GM13976 (cell line): ENCODE measurements at regions not wholly inside any gene's neighbourhood (a gene's known extent, or its start where the extent isn't known, plus 50 kb on each side); places are given as distances from the start of the nearest gene placed in this dataset.

Source experiments
- DNase-seq: peaks from one replicate; pipeline ENCODE4 v3.0.0; 2012; ENCODE audit warnings: low spot score
- CTCF ChIP-seq: IDR thresholded peaks from 2 replicates; pipeline ENCODE4 v1.5.1; 2012; ENCODE audit warnings: borderline replicate concordance, mild to moderate bottlenecking; ENCODE audit not compliant: insufficient read depth; ENCODE audit errors: extremely low read depth, missing control alignments, control extremely low read depth
- in situ Hi-C: fragments of 300-500 bp; cut with MboI; formaldehyde crosslinking; loops from one replicate; pipeline ENCODE4 v1.12.0; 2022; ENCODE audit warnings: low sequenced_read_pairs, mixed read lengths, inconsistent platforms; ENCODE audit not compliant: unreplicated experiment

GRCh38 chr13:55493297-55493696 lies 1647.4 kb upstream of the PRR20A start:
- TF ChIP-seq CTCF = no peak
- in situ Hi-C loops = no loop called here
- DNase-seq = no peak

- in situ Hi-C loops = no loop called here
- no peak for TF ChIP-seq CTCF
- no peak for DNase-seq
Observed at GRCh38 chr13:55497486-55497885, 1643.2 kb upstream of the PRR20A start.

GRCh38 chr13:55500694-55501093 lies 1640.0 kb upstream of the PRR20A start:
- no peak for DNase-seq
- TF ChIP-seq CTCF = no peak

GRCh38 chr13:55516610-55517009 lies 1624.1 kb upstream of the PRR20A start:
- in situ Hi-C loops = no loop called here

More at GRCh38 chr13:55500694-55501093, 1640.0 kb upstream of the PRR20A start:
- in situ Hi-C loops = no loop called here

DNA sequence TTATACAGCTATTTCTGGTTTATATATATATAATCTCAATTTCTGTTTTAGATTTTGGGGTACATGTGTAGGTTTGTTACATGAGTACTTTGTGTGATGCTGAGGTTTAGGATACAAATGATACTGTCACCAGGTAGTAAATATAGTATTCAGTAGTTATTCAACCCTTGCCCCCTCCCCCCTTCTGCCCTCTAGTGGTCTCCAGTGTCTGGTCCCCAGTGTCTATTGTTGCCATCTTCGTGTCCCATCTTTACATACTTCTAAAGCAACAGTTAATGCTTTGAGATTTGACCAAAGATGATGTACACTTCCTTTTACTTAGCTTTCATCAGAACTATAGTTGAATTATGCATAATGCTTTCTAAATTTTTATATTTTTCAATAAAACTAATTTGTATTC lies 1623.4 kb upstream of the PRR20A start:
- TF ChIP-seq CTCF = no peak
- DNase-seq = no peak
- in situ Hi-C loops = no loop called here

More at GRCh38 chr13:55516610-55517009, 1624.1 kb upstream of the PRR20A start:
- DNase-seq = no peak
- no peak for TF ChIP-seq CTCF

DNA sequence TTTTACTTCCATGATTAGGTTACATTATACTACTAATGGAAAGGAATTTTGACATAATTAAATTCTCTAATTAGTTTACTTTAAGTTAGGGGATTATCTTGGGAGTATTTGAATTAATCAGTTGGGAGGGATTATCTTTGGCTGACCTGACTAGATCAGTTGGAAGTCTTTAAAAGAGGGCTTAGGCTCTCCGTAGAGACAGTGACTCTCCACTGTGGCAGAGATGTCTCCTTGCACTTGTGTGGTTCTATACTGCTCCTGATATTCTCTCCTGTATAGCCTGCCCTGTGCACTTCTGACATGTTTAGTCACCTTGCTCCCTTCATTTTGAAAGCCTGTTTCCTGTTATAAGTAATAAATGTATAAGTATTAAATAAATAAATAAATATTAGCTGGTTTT lies 1612.3 kb upstream of the PRR20A start:
- in situ Hi-C loops = no loop called here
- no peak for TF ChIP-seq CTCF
- no peak for DNase-seq

DNA sequence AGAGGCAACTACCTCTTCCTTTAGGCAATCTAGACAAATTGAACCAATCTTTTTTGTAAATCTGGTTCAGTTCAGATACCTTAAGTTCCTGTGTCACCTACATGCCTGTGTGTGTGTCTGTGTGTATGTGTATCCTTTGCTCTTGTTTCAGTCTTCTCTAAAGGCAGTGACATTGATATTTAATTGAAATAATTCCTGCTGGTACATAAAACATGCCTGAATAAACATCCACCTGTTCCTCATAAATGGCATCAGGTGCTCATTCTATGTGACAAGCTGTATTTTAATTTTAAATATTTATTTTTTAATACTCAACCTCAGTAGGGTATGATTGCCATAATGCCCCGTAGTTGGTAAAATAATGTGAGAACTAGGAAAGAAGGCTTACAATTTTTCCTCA lies 1606.4 kb upstream of the PRR20A start:
- no peak for DNase-seq
- no peak for TF ChIP-seq CTCF
- in situ Hi-C loops = no loop called here
